Gastroesophageal sphincter (tissue), 3 donors: ENCODE measurements at regions not wholly inside any gene's neighbourhood (a gene's known extent, or its start where the extent isn't known, plus 50 kb on each side); places are given as distances from the start of the nearest gene placed in this dataset.

Source experiments
- CTCF ChIP-seq, 4 experiments: fragments of 200-600 bp in 2 of 4; fragments of 450-650 bp in 2 of 4; sonication (generic) in 1 of 4; IDR thresholded peaks; one replicate each; pipeline ENCODE4 v1.5.1; 2017 to 2019; ENCODE audit warnings: antibody characterized with exemption in 4 of 4, mild to moderate bottlenecking in 2 of 4, moderate library complexity in 2 of 4
- POLR2A ChIP-seq, 2 donors: fragments of 450-650 bp; IDR thresholded peaks; one replicate each; pipeline ENCODE4 v1.6.1; 2017; ENCODE audit warnings: antibody characterized with exemption in 2 of 2, mild to moderate bottlenecking in 2 of 2, moderate library complexity in 1 of 2
- POLR2AphosphoS5 ChIP-seq: sonication (generic); formaldehyde crosslinking; IDR thresholded peaks from one replicate; pipeline ENCODE4 v1.6.1; 2017; ENCODE audit warnings: antibody characterized with exemption

GRCh38 chr12:107159384-107159900 is 66.1 kb upstream of the CRY1 start:
- TF ChIP-seq CTCF (IDR thresholded peaks at IDR 0.05) (no peak), POLR2A (IDR thresholded peaks at IDR 0.05) (no peak), POLR2AphosphoS5 (no peak)
